ENCODE measurements at regions not wholly inside any gene's neighbourhood (a gene's known extent, or its start where the extent isn't known, plus 50 kb on each side); places are given as distances from the start of the nearest gene placed in this dataset.

GRCh38 chr7:46530081-46530750 lies 609.1 kb upstream of the IGFBP3 start (continued):
- no peak for TF ChIP-seq TBP (IDR thresholded peaks at IDR 0.05; ENCODE audit: low read depth, low read length)
- no peak for TF ChIP-seq SRF (IDR thresholded peaks at IDR 0.05; ENCODE audit: low read depth, low read length)

All from H1 (cell line).